Osteoblast (primary cell): ENCODE measurements at regions not wholly inside any gene's neighbourhood (a gene's known extent, or its start where the extent isn't known, plus 50 kb on each side); places are given as distances from the start of the nearest gene placed in this dataset.
A peak's percentile ranks its signal among the peaks of the same experiment; 100 is the strongest.
"Not testable (repeated sequence)": the region's sequence is repeated elsewhere in the genome, so short reads cannot be mapped to it uniquely, and the experiment has no call there.

ENCODE experiments used
- DNase-seq: peaks from one replicate; pipeline ENCODE4 v3.0.0; 2011; ENCODE audit warnings: low spot score, mixed read lengths; ENCODE audit not compliant: insufficient read length; ENCODE audit errors: missing footprints
- H2AFZ ChIP-seq: 2 replicates; pipeline ENCODE4 v1.6.0; 2011; ENCODE audit warnings: mild to moderate bottlenecking, low read length
- H3K27ac ChIP-seq: 2 replicates; pipeline ENCODE4 v1.5.1; 2011; ENCODE audit warnings: mild to moderate bottlenecking, low read depth, low read length, moderate library complexity
- H3K27me3 ChIP-seq: 2 replicates; pipeline ENCODE4 v1.6.0; 2012; ENCODE audit warnings: mild to moderate bottlenecking, control low read depth, inconsistent platforms, low read length, moderate library complexity; ENCODE audit not compliant: insufficient read depth
- H3K36me3 ChIP-seq: 2 replicates; pipeline ENCODE4 v1.5.1; 2011; ENCODE audit warnings: mild to moderate bottlenecking, low read length, control low read depth, moderate library complexity; ENCODE audit not compliant: insufficient read depth
- H3K4me1 ChIP-seq: 2 replicates; pipeline ENCODE4 v1.5.1; 2011; ENCODE audit warnings: mild to moderate bottlenecking, low read length, control low read depth, moderate library complexity; ENCODE audit not compliant: insufficient read depth
- H3K4me2 ChIP-seq: 2 replicates; pipeline ENCODE4 v1.6.0; 2011; ENCODE audit warnings: mild to moderate bottlenecking, low read length; ENCODE audit not compliant: insufficient read depth
- H3K4me3 ChIP-seq: fragments of 200-600 bp; sonication (generic); 3 replicates; pipeline ENCODE4 v1.5.1; 2012; ENCODE audit warnings: mild to moderate bottlenecking, low read length, inconsistent platforms; ENCODE audit not compliant: insufficient read depth
- H3K79me2 ChIP-seq: 2 replicates; pipeline ENCODE4 v1.6.0; 2012; ENCODE audit warnings: mild to moderate bottlenecking, low read length, control low read depth, inconsistent platforms; ENCODE audit not compliant: insufficient read depth
- H3K9me3 ChIP-seq: 2 replicates; pipeline ENCODE4 v1.5.1; 2011; ENCODE audit warnings: low read depth, low read length, control low read depth
- H4K20me1 ChIP-seq: 2 replicates; pipeline ENCODE4 v1.6.0; 2012; ENCODE audit warnings: mild to moderate bottlenecking, low read length, control low read depth; ENCODE audit not compliant: insufficient read depth
- CTCF ChIP-seq: IDR thresholded peaks from 2 replicates; pipeline ENCODE4 v1.5.1; 2011; ENCODE audit warnings: mild to moderate bottlenecking, low read depth, low read length, moderate library complexity; ENCODE audit errors: extremely low read depth

GRCh38 chr4:151485541-151486131 lies 76.7 kb downstream of the FHIP1A start:
- no peaks in the 10 kb centered on the region for H3K79me2 ChIP-seq
- peak overlapping the region; percentile 86 for H3K27ac ChIP-seq
- peak overlapping the region; percentile 47 for H3K4me2 ChIP-seq
- H3K4me1 ChIP-seq: peaks cover 25% of the 10 kb centered on the region
- H3K4me3 ChIP-seq: peak overlapping the region; percentile 8
- no peak for TF ChIP-seq CTCF
- peak overlapping the region; percentile 86 for H2AFZ ChIP-seq
- H4K20me1 ChIP-seq: no peaks in the 10 kb centered on the region
- no peaks in the 10 kb centered on the region for H3K9me3 ChIP-seq
- no peaks in the 10 kb centered on the region for H3K27me3 ChIP-seq
- no peaks in the 10 kb centered on the region for H3K36me3 ChIP-seq
- DNase-seq: no peak

GRCh38 chr4:151486168-151486567 lies 77.2 kb downstream of the FHIP1A start:
- Histone ChIP-seq H3K27ac (peak overlapping the region; percentile 86), H3K4me1 (peaks cover 25% of the 10 kb centered on the region), H3K4me3 (peak overlapping the region; percentile 8), H3K27me3 (no peaks in the 10 kb centered on the region), H3K4me2 (peak overlapping the region; percentile 47), H3K79me2 (no peaks in the 10 kb centered on the region), H2AFZ (peak overlapping the region; percentile 86), H3K9me3 (no peaks in the 10 kb centered on the region), H3K36me3 (no peaks in the 10 kb centered on the region), H4K20me1 (no peaks in the 10 kb centered on the region)
- TF ChIP-seq CTCF: no peak
- no peak for DNase-seq

- Histone ChIP-seq H3K9me3 (no peaks in the 10 kb centered on the region), H3K27ac (no peak overlapping the region), H2AFZ (no peak overlapping the region), H3K79me2 (no peaks in the 10 kb centered on the region), H3K4me1 (peaks cover 24% of the 10 kb centered on the region), H4K20me1 (no peaks in the 10 kb centered on the region), H3K4me3 (no peak overlapping the region), H3K36me3 (no peaks in the 10 kb centered on the region), H3K27me3 (no peaks in the 10 kb centered on the region), H3K4me2 (no peak overlapping the region)
- no peak for TF ChIP-seq CTCF
- DNase-seq: no peak
Observed at GRCh38 chr4:151488968-151489367, 80.0 kb downstream of the FHIP1A start.

- H3K9me3 ChIP-seq: no peaks in the 10 kb centered on the region
- no peaks in the 10 kb centered on the region for H3K27me3 ChIP-seq
- no peaks in the 10 kb centered on the region for H4K20me1 ChIP-seq
- no peak for TF ChIP-seq CTCF
- no peak overlapping the region for H3K4me3 ChIP-seq
- no peak overlapping the region for H3K4me2 ChIP-seq
- H3K36me3 ChIP-seq: no peaks in the 10 kb centered on the region
- peaks cover 17% of the 10 kb centered on the region for H3K4me1 ChIP-seq
- H2AFZ ChIP-seq: no peak overlapping the region
- H3K27ac ChIP-seq: no peak overlapping the region
- no peaks in the 10 kb centered on the region for H3K79me2 ChIP-seq
- no peak for DNase-seq
Observed at GRCh38 chr4:151489462-151490203, 80.7 kb downstream of the FHIP1A start.

- H3K4me2 ChIP-seq, H3K4me3 ChIP-seq, DNase-seq, H3K27me3 ChIP-seq, H3K36me3 ChIP-seq, H3K4me1 ChIP-seq, H3K9me3 ChIP-seq, H3K27ac ChIP-seq, H3K79me2 ChIP-seq, H4K20me1 ChIP-seq, H2AFZ ChIP-seq: not testable (repeated sequence)
Observed at GRCh38 chr4:151495612-151496011, 86.6 kb downstream of the FHIP1A start.

- H2AFZ ChIP-seq, H3K27ac ChIP-seq, H3K36me3 ChIP-seq, H3K79me2 ChIP-seq, H3K4me3 ChIP-seq, DNase-seq, H3K4me1 ChIP-seq, H3K27me3 ChIP-seq, H3K4me2 ChIP-seq, H3K9me3 ChIP-seq, H4K20me1 ChIP-seq: not testable (repeated sequence)
Observed at GRCh38 chr4:151511548-151511947, 102.6 kb downstream of the FHIP1A start.
